ENCODE measurements at regions not wholly inside any gene's neighbourhood (a gene's known extent, or its start where the extent isn't known, plus 50 kb on each side); places are given as distances from the start of the nearest gene placed in this dataset.

- H3K27ac ChIP-seq (ENCODE audit: extremely low read depth, low read depth, low read length), result no peak overlapping the region
- no peaks in the 10 kb centered on the region for H3K79me2 ChIP-seq (ENCODE audit: control insufficient read depth, insufficient read depth, low read length)
- intact Hi-C loops (cut with micrococcal nuclease) (no loop called here), in situ Hi-C loops (cut with MboI) (no loop called here)
- H3K9me1 ChIP-seq (ENCODE audit: control insufficient read depth, insufficient read depth, low read length), result no peaks in the 10 kb centered on the region
- H2AFZ ChIP-seq (ENCODE audit: low read depth, low read length), result no peak overlapping the region
- no peaks in the 10 kb centered on the region for H3K27me3 ChIP-seq (ENCODE audit: control insufficient read depth in 2 of 2, insufficient read depth in 2 of 2, low read length in 2 of 2)
- TF ChIP-seq SRSF7 (optimal IDR thresholded peaks at IDR 0.05; ENCODE audit: low read depth, low read length), result no peak
- no peak for TF ChIP-seq NCOA6 (IDR thresholded peaks at IDR 0.05)
- TF ChIP-seq ATF7 (IDR thresholded peaks at IDR 0.05), result no peak
- no peak for TF ChIP-seq ADNP (tag; IDR thresholded peaks at IDR 0.05)
- no peak for TF ChIP-seq NR2F6 (CRISPR knock-in tag; IDR thresholded peaks at IDR 0.05)
- TF ChIP-seq ARID1B (IDR thresholded peaks at IDR 0.05), result no peak
- no peak for TF ChIP-seq TCF7L2 (IDR thresholded peaks at IDR 0.05; ENCODE audit: low read depth, low read length)
- TF ChIP-seq, protein P1, sequence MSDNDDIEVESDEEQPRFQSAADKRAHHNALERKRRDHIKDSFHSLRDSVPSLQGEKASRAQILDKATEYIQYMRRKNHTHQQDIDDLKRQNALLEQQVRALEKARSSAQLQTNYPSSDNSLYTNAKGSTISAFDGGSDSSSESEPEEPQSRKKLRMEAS (CRISPR knock-in tag; IDR thresholded peaks at IDR 0.05), result no peak
- no peak for TF ChIP-seq USF1 (CRISPR knock-in tag; IDR thresholded peaks at IDR 0.05)
- TF ChIP-seq, protein P2, sequence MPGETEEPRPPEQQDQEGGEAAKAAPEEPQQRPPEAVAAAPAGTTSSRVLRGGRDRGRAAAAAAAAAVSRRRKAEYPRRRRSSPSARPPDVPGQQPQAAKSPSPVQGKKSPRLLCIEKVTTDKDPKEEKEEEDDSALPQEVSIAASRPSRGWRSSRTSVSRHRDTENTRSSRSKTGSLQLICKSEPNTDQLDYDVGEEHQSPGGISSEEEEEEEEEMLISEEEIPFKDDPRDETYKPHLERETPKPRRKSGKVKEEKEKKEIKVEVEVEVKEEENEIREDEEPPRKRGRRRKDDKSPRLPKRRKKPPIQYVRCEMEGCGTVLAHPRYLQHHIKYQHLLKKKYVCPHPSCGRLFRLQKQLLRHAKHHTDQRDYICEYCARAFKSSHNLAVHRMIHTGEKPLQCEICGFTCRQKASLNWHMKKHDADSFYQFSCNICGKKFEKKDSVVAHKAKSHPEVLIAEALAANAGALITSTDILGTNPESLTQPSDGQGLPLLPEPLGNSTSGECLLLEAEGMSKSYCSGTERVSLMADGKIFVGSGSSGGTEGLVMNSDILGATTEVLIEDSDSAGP (CRISPR knock-in tag; IDR thresholded peaks at IDR 0.05), result no peak
- no peak for TF ChIP-seq MECOM (CRISPR knock-in tag; IDR thresholded peaks at IDR 0.05)
- no peak for TF ChIP-seq GTF2A2 (tag; IDR thresholded peaks at IDR 0.05)
- no peak for TF ChIP-seq FOXA3 (CRISPR knock-in tag; conservative IDR thresholded peaks at IDR 0.05 in 1 of 2, IDR thresholded peaks at IDR 0.05 in 1 of 2)
- TF ChIP-seq ZBTB34 (CRISPR knock-in tag; IDR thresholded peaks at IDR 0.05), result no peak
- TF ChIP-seq ZNF717 (CRISPR knock-in tag; IDR thresholded peaks at IDR 0.05), result no peak
- no peak for TF ChIP-seq E2F1 (CRISPR knock-in tag; IDR thresholded peaks at IDR 0.05)
- TF ChIP-seq TBP (optimal IDR thresholded peaks at IDR 0.05; ENCODE audit: low read depth, low read length), result no peak
- TF ChIP-seq ZBTB8A (IDR thresholded peaks at IDR 0.05; ENCODE audit: partially characterized antibody), result no peak
- no peak for TF ChIP-seq ZNF384 (IDR thresholded peaks at IDR 0.05; ENCODE audit: low read depth, low read length)
- H3K9me3 ChIP-seq (replicated peaks; ENCODE audit: control insufficient read depth, insufficient read depth, low read depth, low read length), result no peaks in the 10 kb centered on the region
- H3K4me3 ChIP-seq, result no peak overlapping the region
- no peak for FAIRE-seq
- ChIA-PET CTCF (ENCODE audit: low intra/inter-chr PET ratio) (no interaction called here), POLR2A (no interaction called here)
- BruUV-seq (replicated peaks), result no TSS peak
- ATAC-seq, result no peak
- H3K4me1 ChIP-seq (replicated peaks in 1 of 2; ENCODE audit: control insufficient read depth in 2 of 2, insufficient read depth in 2 of 2, low read length in 2 of 2), result no peaks in the 10 kb centered on the region; a peak in 2 of 5 replicates
- H4K20me1 ChIP-seq (replicated peaks; ENCODE audit: control insufficient read depth, insufficient read depth, low read length), result no peaks in the 10 kb centered on the region
- H3K9ac ChIP-seq (ENCODE audit: insufficient read depth in 1 of 2, low read depth in 2 of 2, low read length in 2 of 2), result no peak overlapping the region
- WGBS (ENCODE audit: insufficient coverage, low coverage, missing lambda C conversion rate), result 58% methylated on average over 4 of the region's 4 CpGs
- H3K36me3 ChIP-seq (ENCODE audit: control insufficient read depth, insufficient read depth, low read length), result peaks cover 5% of the 10 kb centered on the region; the same call in 1 of the 3 replicates
- no peak overlapping the region for H3K4me2 ChIP-seq (ENCODE audit: insufficient read depth, low read length)
- no peak for DNase-seq (ENCODE audit: extremely low read depth in 1 of 4, low spot score in 3 of 4)
Measured at GRCh38 chr14:71705460-71705859, 226.8 kb upstream of the RGS6 start.

All from K562 (cell line).